ENCODE measurements at regions not wholly inside any gene's neighbourhood (a gene's known extent, or its start where the extent isn't known, plus 50 kb on each side); places are given as distances from the start of the nearest gene placed in this dataset.

DNA sequence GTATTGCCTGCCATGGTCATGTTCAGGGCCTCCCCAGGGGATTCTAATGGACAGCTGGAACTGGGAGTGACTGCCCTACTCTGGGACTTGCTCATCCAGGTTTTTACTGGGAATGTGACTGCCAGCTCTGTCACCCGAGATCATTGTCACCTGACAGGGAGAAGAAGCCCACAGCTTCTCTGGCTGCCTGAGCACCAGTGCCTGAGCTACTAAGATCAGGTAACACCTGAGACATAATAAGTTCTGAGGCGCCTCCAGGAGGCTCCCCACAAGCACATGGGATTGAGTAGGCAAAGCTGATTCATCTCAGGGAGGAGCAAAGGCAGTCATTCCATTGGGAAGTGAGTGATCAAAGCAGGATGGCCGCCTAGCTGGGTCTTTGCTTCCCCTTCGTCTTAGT is 84.2 kb upstream of the GALNT18 start:
- TF ChIP-seq, protein P1, sequence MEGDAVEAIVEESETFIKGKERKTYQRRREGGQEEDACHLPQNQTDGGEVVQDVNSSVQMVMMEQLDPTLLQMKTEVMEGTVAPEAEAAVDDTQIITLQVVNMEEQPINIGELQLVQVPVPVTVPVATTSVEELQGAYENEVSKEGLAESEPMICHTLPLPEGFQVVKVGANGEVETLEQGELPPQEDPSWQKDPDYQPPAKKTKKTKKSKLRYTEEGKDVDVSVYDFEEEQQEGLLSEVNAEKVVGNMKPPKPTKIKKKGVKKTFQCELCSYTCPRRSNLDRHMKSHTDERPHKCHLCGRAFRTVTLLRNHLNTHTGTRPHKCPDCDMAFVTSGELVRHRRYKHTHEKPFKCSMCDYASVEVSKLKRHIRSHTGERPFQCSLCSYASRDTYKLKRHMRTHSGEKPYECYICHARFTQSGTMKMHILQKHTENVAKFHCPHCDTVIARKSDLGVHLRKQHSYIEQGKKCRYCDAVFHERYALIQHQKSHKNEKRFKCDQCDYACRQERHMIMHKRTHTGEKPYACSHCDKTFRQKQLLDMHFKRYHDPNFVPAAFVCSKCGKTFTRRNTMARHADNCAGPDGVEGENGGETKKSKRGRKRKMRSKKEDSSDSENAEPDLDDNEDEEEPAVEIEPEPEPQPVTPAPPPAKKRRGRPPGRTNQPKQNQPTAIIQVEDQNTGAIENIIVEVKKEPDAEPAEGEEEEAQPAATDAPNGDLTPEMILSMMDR (IDR thresholded peaks at IDR 0.05; ENCODE audit: borderline replicate concordance, control extremely low read depth, extremely low read depth, insufficient read depth, missing control alignments): no peak
- no peak for DNase-seq (ENCODE audit: low spot score)
- in situ Hi-C loops (cut with MboI; ENCODE audit: low sequenced_read_pairs, unreplicated experiment): no loop called here

DNA sequence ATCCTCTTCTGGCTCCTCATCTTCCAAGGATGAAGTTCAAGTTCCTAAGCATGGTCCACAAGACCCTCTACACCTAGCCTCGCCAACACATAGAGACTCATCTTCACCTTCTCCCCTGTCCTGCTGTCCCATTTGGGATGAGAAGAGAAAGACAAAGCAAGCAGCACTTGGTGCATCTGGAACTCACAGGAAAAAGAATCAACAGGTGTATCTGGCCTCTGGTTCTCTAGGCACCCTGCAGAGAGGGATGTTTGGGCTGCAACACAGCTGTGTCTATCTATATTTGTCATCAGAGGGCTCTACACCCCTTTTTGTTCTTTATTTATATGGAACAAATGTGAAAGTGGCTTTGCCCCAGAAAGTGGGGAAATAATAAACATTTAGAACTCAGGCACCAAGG is 82.1 kb upstream of the GALNT18 start:
- TF ChIP-seq, protein P1 (IDR thresholded peaks at IDR 0.05; ENCODE audit: borderline replicate concordance, control extremely low read depth, extremely low read depth, insufficient read depth, missing control alignments): no peak
- no peak for DNase-seq (ENCODE audit: low spot score)
- in situ Hi-C loops (cut with MboI; ENCODE audit: low sequenced_read_pairs, unreplicated experiment): no loop called here

DNA sequence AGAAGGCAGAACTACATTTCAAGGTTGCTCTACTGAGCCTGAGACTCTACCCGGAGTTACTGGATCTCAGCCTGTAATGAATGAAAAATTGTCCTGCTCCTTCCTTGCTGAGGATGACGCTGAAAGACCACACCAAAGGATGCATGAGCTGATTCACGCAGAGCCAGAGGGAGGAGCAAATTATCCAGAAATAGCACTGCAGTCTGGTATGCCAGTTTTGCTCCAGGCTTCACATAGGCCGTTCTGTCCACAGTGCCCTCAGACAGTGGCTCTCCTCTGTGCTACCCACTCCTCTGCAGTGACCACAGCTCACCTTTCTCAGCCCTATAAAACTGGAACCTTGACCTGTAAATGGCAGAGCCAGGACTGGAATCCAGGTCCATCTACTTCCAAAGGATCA is 79.3 kb upstream of the GALNT18 start:
- TF ChIP-seq, protein P1 (IDR thresholded peaks at IDR 0.05; ENCODE audit: borderline replicate concordance, control extremely low read depth, extremely low read depth, insufficient read depth, missing control alignments): no peak
- no peak for DNase-seq (ENCODE audit: low spot score)
- in situ Hi-C loops (cut with MboI; ENCODE audit: low sequenced_read_pairs, unreplicated experiment): no loop called here

DNA sequence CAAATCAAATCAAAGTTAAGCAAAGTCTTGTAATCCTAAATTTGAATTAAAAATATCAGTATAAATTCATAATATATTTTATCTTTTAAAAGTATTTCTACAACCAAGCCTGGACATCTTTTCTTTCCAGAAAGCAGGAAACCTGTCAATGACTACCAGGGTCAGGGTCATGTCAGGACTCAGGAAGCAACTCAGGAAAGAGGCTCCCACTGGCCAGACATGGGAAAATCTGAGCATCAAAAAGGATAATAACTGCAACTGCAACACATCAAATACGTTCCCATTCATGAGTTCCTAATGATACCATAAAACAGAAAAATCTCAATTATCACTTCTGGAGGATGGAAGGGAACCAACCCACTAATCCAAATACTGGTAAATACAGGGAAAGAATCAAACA is 76.0 kb upstream of the GALNT18 start:
- TF ChIP-seq, protein P1 (IDR thresholded peaks at IDR 0.05; ENCODE audit: borderline replicate concordance, control extremely low read depth, extremely low read depth, insufficient read depth, missing control alignments): no peak
- no peak for DNase-seq (ENCODE audit: low spot score)
- in situ Hi-C loops (cut with MboI; ENCODE audit: low sequenced_read_pairs, unreplicated experiment): no loop called here

DNA sequence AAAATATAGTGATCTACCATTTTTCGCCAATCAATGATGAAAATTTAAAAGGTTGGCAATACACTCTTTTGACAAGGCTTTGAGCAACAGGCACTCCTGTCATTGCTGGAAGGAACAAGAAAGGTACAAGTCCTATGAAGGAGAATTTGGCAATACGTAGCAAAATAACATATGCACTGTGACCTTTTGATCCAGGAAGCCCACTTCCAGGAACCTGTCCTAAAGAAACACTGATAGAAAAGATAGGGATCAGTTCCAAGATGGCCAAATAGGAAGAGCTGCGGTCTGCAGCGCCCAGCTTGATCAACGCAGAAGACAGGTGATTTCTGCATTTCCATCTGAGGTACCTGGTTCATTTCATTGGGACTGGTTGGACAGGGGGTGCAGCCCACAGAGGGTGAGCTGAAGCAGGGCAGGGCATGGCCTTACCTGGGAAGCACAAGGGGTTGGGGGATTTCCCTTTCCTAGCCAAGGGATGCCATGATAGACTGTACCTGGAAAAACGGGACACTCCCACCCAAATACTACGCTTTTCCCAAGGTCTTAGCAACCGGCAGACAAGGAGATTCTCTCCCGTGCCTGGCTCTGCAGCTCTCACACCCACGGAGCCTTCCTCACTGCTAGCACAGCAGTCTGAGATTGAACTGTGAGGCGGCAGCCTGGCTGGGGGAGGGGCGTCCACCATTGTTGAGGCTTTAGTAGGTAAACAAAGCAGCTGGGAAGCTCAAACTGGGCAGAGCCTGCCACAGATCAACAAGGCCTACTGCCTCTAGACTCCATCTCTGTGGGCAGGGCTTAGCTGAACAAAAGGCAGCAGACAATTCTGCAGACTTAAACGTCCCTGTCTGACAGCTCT is 69.7 kb upstream of the GALNT18 start:
- no peak for DNase-seq (ENCODE audit: low spot score)
- TF ChIP-seq, protein P1 (IDR thresholded peaks at IDR 0.05; ENCODE audit: borderline replicate concordance, control extremely low read depth, extremely low read depth, insufficient read depth, missing control alignments): no peak
- in situ Hi-C loops (cut with MboI; ENCODE audit: low sequenced_read_pairs, unreplicated experiment): no loop called here

DNA sequence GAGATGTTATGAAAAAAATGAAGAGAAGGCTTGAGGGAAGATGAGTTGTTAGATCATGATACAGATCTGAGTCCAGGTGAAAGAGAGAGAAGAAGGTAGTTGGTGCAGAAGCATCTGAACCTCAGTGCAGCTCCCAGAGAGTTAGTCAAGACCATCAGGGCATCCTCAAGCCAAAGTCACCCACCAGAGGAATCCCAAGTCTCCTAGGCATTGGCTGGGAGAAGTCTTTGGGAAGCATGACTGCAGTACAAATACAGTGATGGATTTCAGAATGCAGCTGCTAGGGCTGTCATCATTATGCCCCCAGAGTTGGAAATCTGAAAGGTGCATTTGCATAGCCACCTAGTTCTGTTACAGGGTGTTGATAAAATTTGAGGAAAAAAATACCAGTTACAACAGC is 59.7 kb upstream of the GALNT18 start:
- in situ Hi-C loops (cut with MboI; ENCODE audit: low sequenced_read_pairs, unreplicated experiment): no loop called here
- no peak for DNase-seq (ENCODE audit: low spot score)
- TF ChIP-seq, protein P1 (IDR thresholded peaks at IDR 0.05; ENCODE audit: borderline replicate concordance, control extremely low read depth, extremely low read depth, insufficient read depth, missing control alignments): no peak
